ENCODE measurements at regions not wholly inside any gene's neighbourhood (a gene's known extent, or its start where the extent isn't known, plus 50 kb on each side); places are given as distances from the start of the nearest gene placed in this dataset.
A peak's percentile ranks its signal among the peaks of the same experiment; 100 is the strongest.

- no peaks in the 10 kb centered on the region for H3K9me3 Mint-ChIP-seq (ENCODE audit: unreplicated experiment)
- H3K36me3 Mint-ChIP-seq (ENCODE audit: unreplicated experiment), result no peaks in the 10 kb centered on the region
- TF ChIP-seq CTCF (IDR thresholded peaks at IDR 0.05), result no peak
- no peak for DNase-seq (ENCODE audit: extremely low spot score, unreplicated experiment)
- H3K4me1 Mint-ChIP-seq (ENCODE audit: unreplicated experiment), result peaks cover 57% of the 10 kb centered on the region
- no peaks in the 10 kb centered on the region for H3K27me3 Mint-ChIP-seq (ENCODE audit: unreplicated experiment)
- peak overlapping the region; percentile 95 for H3K27ac Mint-ChIP-seq (ENCODE audit: unreplicated experiment)
- H3K4me3 Mint-ChIP-seq (ENCODE audit: unreplicated experiment), result no peak overlapping the region
These were observed 80.2 kb upstream of the PKDCC start for GRCh38 chr2:41967476-41968181.

GRCh38 chr2:41968182-41968578, 79.6 kb upstream of the PKDCC start:
- Mint-ChIP-seq H3K27me3 (ENCODE audit: unreplicated experiment) (no peaks in the 10 kb centered on the region), H3K4me3 (ENCODE audit: unreplicated experiment) (no peak overlapping the region), H3K9me3 (ENCODE audit: unreplicated experiment) (no peaks in the 10 kb centered on the region), H3K36me3 (ENCODE audit: unreplicated experiment) (no peaks in the 10 kb centered on the region), H3K4me1 (ENCODE audit: unreplicated experiment) (peaks cover 56% of the 10 kb centered on the region), H3K27ac (ENCODE audit: unreplicated experiment) (peak overlapping the region; percentile 95)
- TF ChIP-seq CTCF (IDR thresholded peaks at IDR 0.05), result no peak
- no peak for DNase-seq (ENCODE audit: extremely low spot score, unreplicated experiment)

- Mint-ChIP-seq H3K36me3 (ENCODE audit: unreplicated experiment) (no peaks in the 10 kb centered on the region), H3K4me3 (ENCODE audit: unreplicated experiment) (no peak overlapping the region), H3K27ac (ENCODE audit: unreplicated experiment) (no peak overlapping the region), H3K9me3 (ENCODE audit: unreplicated experiment) (no peaks in the 10 kb centered on the region), H3K4me1 (ENCODE audit: unreplicated experiment) (peaks cover 26% of the 10 kb centered on the region), H3K27me3 (ENCODE audit: unreplicated experiment) (no peaks in the 10 kb centered on the region)
- no peak for DNase-seq (ENCODE audit: extremely low spot score, unreplicated experiment)
- no peak for TF ChIP-seq CTCF (IDR thresholded peaks at IDR 0.05)
These were observed 76.7 kb upstream of the PKDCC start for GRCh38 chr2:41970988-41971660.

GRCh38 chr2:41972179-41972578, 75.6 kb upstream of the PKDCC start:
- H3K36me3 Mint-ChIP-seq (ENCODE audit: unreplicated experiment), result no peaks in the 10 kb centered on the region
- no peak for DNase-seq (ENCODE audit: extremely low spot score, unreplicated experiment)
- H3K27me3 Mint-ChIP-seq (ENCODE audit: unreplicated experiment), result no peaks in the 10 kb centered on the region
- H3K9me3 Mint-ChIP-seq (ENCODE audit: unreplicated experiment), result no peaks in the 10 kb centered on the region
- H3K4me1 Mint-ChIP-seq (ENCODE audit: unreplicated experiment), result peaks cover 16% of the 10 kb centered on the region
- H3K27ac Mint-ChIP-seq (ENCODE audit: unreplicated experiment), result no peak overlapping the region
- no peak for TF ChIP-seq CTCF (IDR thresholded peaks at IDR 0.05)
- H3K4me3 Mint-ChIP-seq (ENCODE audit: unreplicated experiment), result no peak overlapping the region

GRCh38 chr2:41972819-41973218, 75.0 kb upstream of the PKDCC start:
- no peak overlapping the region for H3K4me3 Mint-ChIP-seq (ENCODE audit: unreplicated experiment)
- H3K9me3 Mint-ChIP-seq (ENCODE audit: unreplicated experiment), result no peaks in the 10 kb centered on the region
- no peak overlapping the region for H3K27ac Mint-ChIP-seq (ENCODE audit: unreplicated experiment)
- DNase-seq (ENCODE audit: extremely low spot score, unreplicated experiment), result no peak
- no peaks in the 10 kb centered on the region for H3K27me3 Mint-ChIP-seq (ENCODE audit: unreplicated experiment)
- no peaks in the 10 kb centered on the region for H3K36me3 Mint-ChIP-seq (ENCODE audit: unreplicated experiment)
- H3K4me1 Mint-ChIP-seq (ENCODE audit: unreplicated experiment), result peaks cover 9% of the 10 kb centered on the region
- TF ChIP-seq CTCF (IDR thresholded peaks at IDR 0.05), result no peak
